H1 (cell line): ENCODE measurements at regions not wholly inside any gene's neighbourhood (a gene's known extent, or its start where the extent isn't known, plus 50 kb on each side); places are given as distances from the start of the nearest gene placed in this dataset.

Experiments used
- CTCF ChIA-PET: fragments of 300-600 bp; sonication (Branson Sonifier 250); formaldehyde crosslinking; loops from one replicate; lab custom pipeline; 2021; ENCODE audit not compliant: partially characterized antibody; lab: Charles Lee
- POLR2A ChIA-PET: fragments of 300-600 bp; sonication (Branson Sonifier 250); formaldehyde crosslinking; loops from one replicate; lab custom pipeline; 2021; ENCODE audit warnings: inconsistent platforms; ENCODE audit not compliant: partially characterized antibody; lab: Charles Lee
- DNase-seq, 2 experiments: peaks; one replicate each; pipeline versions ENCODE4 v3.0.0 to v3.0.0-alpha.2; 2010 to 2022; ENCODE audit warnings: low spot score in 2 of 2, low read depth in 1 of 2, mixed read lengths in 1 of 2
- FAIRE-seq: peaks from 2 replicates; lab custom pipeline; 2011; peaks lifted over from hg19 to GRCh38; lab: Jason Lieb, UNC
- H2AFZ ChIP-seq: 2 replicates; pipeline ENCODE4 v1.8.1; 2012; ENCODE audit warnings: low read length, inconsistent platforms
- H2AK5ac ChIP-seq: 2 replicates; pipeline ENCODE4 v1.6.1; 2013; ENCODE audit warnings: low read depth, low read length
- H2BK120ac ChIP-seq: replicated peaks from 2 replicates; pipeline ENCODE3; 2013; ENCODE audit warnings: low read depth, low read length, inconsistent platforms
- H2BK12ac ChIP-seq: 2 replicates; pipeline ENCODE4 v1.6.1; 2013; ENCODE audit warnings: low read depth, low read length
- H2BK15ac ChIP-seq: 2 replicates; pipeline ENCODE4 v1.6.1; 2013; ENCODE audit warnings: low read length
- H2BK20ac ChIP-seq: 2 replicates; pipeline ENCODE4 v1.6.1; 2013; ENCODE audit warnings: low read length
- H2BK5ac ChIP-seq: 2 replicates; pipeline ENCODE4 v1.6.1; 2013; ENCODE audit warnings: low read depth, low read length
- H3K14ac ChIP-seq: 2 replicates; pipeline ENCODE4 v1.6.1; 2013; ENCODE audit warnings: inconsistent platforms; ENCODE audit not compliant: insufficient read length
- H3K18ac ChIP-seq: 2 replicates; pipeline ENCODE4 v1.6.1; 2013; ENCODE audit warnings: low read length; ENCODE audit errors: extremely low read depth
- H3K23ac ChIP-seq: 2 replicates; pipeline ENCODE4 v1.6.1; 2013; ENCODE audit warnings: inconsistent platforms; ENCODE audit not compliant: insufficient read length
- H3K23me2 ChIP-seq: 2 replicates; pipeline ENCODE4 v1.6.1; 2013; ENCODE audit warnings: low read depth, low read length
- H3K27ac ChIP-seq: 2 replicates; pipeline ENCODE4 v1.6.1; 2011; ENCODE audit warnings: low read depth, low read length, inconsistent platforms
- H3K27me3 ChIP-seq, 4 experiments: replicated peaks in 1 of 4; 1 replicate in 1 of 4; 2 replicates in 3 of 4; pipeline versions ENCODE4 v1.6.1 to v1.8.1; 2011 to 2013; ENCODE audit warnings: low read length in 3 of 4, mild to moderate bottlenecking in 3 of 4, inconsistent platforms in 2 of 4, mixed read lengths in 2 of 4, moderate library complexity in 1 of 4; ENCODE audit not compliant: control insufficient read depth in 3 of 4, insufficient read depth in 3 of 4; ENCODE audit errors: extremely low read depth in 1 of 4
- H3K36me3 ChIP-seq, 4 experiments: 2 replicates each; pipeline versions ENCODE4 v1.6.1 to v1.8.1; 2011 to 2013; ENCODE audit warnings: mild to moderate bottlenecking in 4 of 4, low read length in 3 of 4, moderate library complexity in 2 of 4, control low read depth in 1 of 4, inconsistent platforms in 1 of 4; ENCODE audit not compliant: insufficient read depth in 4 of 4, control insufficient read depth in 2 of 4
- H3K4ac ChIP-seq: replicated peaks from 2 replicates; pipeline ENCODE3; 2013; ENCODE audit warnings: low read length, low read depth, mixed read lengths, inconsistent platforms; ENCODE audit not compliant: insufficient read length
- H3K4me1 ChIP-seq, 4 experiments: replicated peaks in 1 of 4; 1 replicate in 1 of 4; 2 replicates in 3 of 4; pipeline versions ENCODE4 v1.6.1 to v1.8.1; 2011 to 2013; ENCODE audit warnings: low read length in 3 of 4, inconsistent platforms in 2 of 4, mixed read lengths in 1 of 4; ENCODE audit not compliant: insufficient read depth in 4 of 4, control insufficient read depth in 3 of 4
- H3K4me2 ChIP-seq, 2 experiments: 2 replicates each; pipeline versions ENCODE4 v1.6.1 to v1.8.1; 2011 to 2013; ENCODE audit warnings: low read depth in 2 of 2, low read length in 2 of 2, control low read depth in 1 of 2, inconsistent platforms in 1 of 2, mild to moderate bottlenecking in 1 of 2; ENCODE audit not compliant: insufficient read depth in 1 of 2
- H3K4me3 ChIP-seq, 4 experiments: fragments of 200-600, 300-600 bp in 1 of 4; sonication (generic), shearing (Covaris generic), sonication (Bioruptor Twin) in 1 of 4; 2 replicates each; pipeline versions ENCODE4 v1.5.1 to v1.8.1; 2011 to 2016; ENCODE audit warnings: low read length in 4 of 4, low read depth in 3 of 4, control low read depth in 2 of 4, inconsistent platforms in 2 of 4, mild to moderate bottlenecking in 2 of 4, mixed read lengths in 1 of 4, moderate library complexity in 1 of 4; ENCODE audit not compliant: insufficient read depth in 2 of 4; ENCODE audit errors: extremely low read depth in 1 of 4
- H3K56ac ChIP-seq: replicated peaks from 2 replicates; pipeline ENCODE3; 2013; ENCODE audit warnings: low read depth, mild to moderate bottlenecking, mixed read lengths, low read length, inconsistent platforms; ENCODE audit not compliant: insufficient read length
- H3K79me1 ChIP-seq: 2 replicates; pipeline ENCODE4 v1.6.1; 2013; ENCODE audit warnings: low read depth, low read length, control low read depth
- H3K79me2 ChIP-seq, 2 experiments: 2 replicates each; pipeline versions ENCODE4 v1.6.1 to v1.8.1; 2012 to 2013; ENCODE audit warnings: low read length in 2 of 2, mild to moderate bottlenecking in 2 of 2, inconsistent platforms in 1 of 2; ENCODE audit not compliant: insufficient read depth in 2 of 2, control insufficient read depth in 1 of 2
- H3K9ac ChIP-seq, 4 experiments: replicated peaks in 1 of 4; 1 replicate in 1 of 4; 2 replicates in 3 of 4; pipeline versions ENCODE4 v1.6.1 to v1.8.1; 2011 to 2013; ENCODE audit warnings: low read depth in 3 of 4, low read length in 3 of 4, control low read depth in 2 of 4, mild to moderate bottlenecking in 2 of 4, moderate library complexity in 2 of 4, inconsistent platforms in 1 of 4; ENCODE audit errors: extremely low read depth in 1 of 4
- H3K9me3 ChIP-seq, 2 experiments: 2 replicates each; pipeline versions ENCODE4 v1.6.1 to v1.8.1; 2012 to 2013; ENCODE audit warnings: mild to moderate bottlenecking in 2 of 2, moderate library complexity in 2 of 2, control low read depth in 1 of 2, inconsistent platforms in 1 of 2, low read depth in 1 of 2, low read length in 1 of 2, mixed read lengths in 1 of 2; ENCODE audit not compliant: insufficient read depth in 2 of 2
- H4K20me1 ChIP-seq, 2 experiments: replicated peaks in 1 of 2; 2 replicates each; pipeline versions ENCODE3 to v1.8.1; 2011 to 2013; ENCODE audit warnings: inconsistent platforms in 2 of 2, low read length in 2 of 2, mild to moderate bottlenecking in 1 of 2; ENCODE audit not compliant: insufficient read depth in 2 of 2, control insufficient read depth in 1 of 2
- H4K5ac ChIP-seq: 2 replicates; pipeline ENCODE4 v1.6.1; 2013; ENCODE audit warnings: low read length, low read depth, mixed read lengths, inconsistent platforms; ENCODE audit not compliant: insufficient read length
- H4K8ac ChIP-seq: 2 replicates; pipeline ENCODE4 v1.8.0; 2013; ENCODE audit warnings: mild to moderate bottlenecking, moderate library complexity, low read length, inconsistent platforms; ENCODE audit not compliant: insufficient read depth; ENCODE audit errors: extremely low read depth
- H4K91ac ChIP-seq: replicated peaks from 2 replicates; pipeline ENCODE3; 2013; ENCODE audit warnings: low read length, mixed read lengths, inconsistent platforms; ENCODE audit not compliant: insufficient read length
- BCL11A ChIP-seq, 2 experiments: IDR thresholded peaks; one replicate each; pipeline ENCODE4 v1.6.1; 2011; ENCODE audit warnings: low read depth in 2 of 2, low read length in 2 of 2, mild to moderate bottlenecking in 2 of 2
- JUND ChIP-seq: IDR thresholded peaks from 2 replicates; pipeline ENCODE4 v1.6.1; 2011; ENCODE audit warnings: mild to moderate bottlenecking, improper control_type of control experiment, low read length
- KDM4A ChIP-seq: IDR thresholded peaks from one replicate; pipeline ENCODE4 v1.7.1; 2012; ENCODE audit warnings: low read depth, mild to moderate bottlenecking, moderate library complexity, low read length, inconsistent platforms; ENCODE audit not compliant: severe bottlenecking
- MAFK ChIP-seq: IDR thresholded peaks from 2 replicates; pipeline ENCODE4 v1.6.1; 2012; ENCODE audit warnings: low read depth, mild to moderate bottlenecking, improper control_type of control experiment, low read length
- NANOG ChIP-seq: IDR thresholded peaks from 2 replicates; pipeline ENCODE4 v1.6.1; 2011; ENCODE audit warnings: low read length, low read depth, mild to moderate bottlenecking, inconsistent platforms; ENCODE audit not compliant: insufficient read depth, poor library complexity, severe bottlenecking
- POU5F1 ChIP-seq: IDR thresholded peaks from 2 replicates; pipeline ENCODE4 v1.6.1; 2011; ENCODE audit warnings: low read depth, mild to moderate bottlenecking, low read length, moderate library complexity
- RNF2 ChIP-seq: fragments of 200-900, 300-1000 bp; sonication (generic); IDR thresholded peaks from 2 replicates; pipeline ENCODE4 v1.7.1; 2016; ENCODE audit warnings: borderline replicate concordance, low read depth, mild to moderate bottlenecking, antibody characterized with exemption, low read length; ENCODE audit not compliant: poor library complexity, severe bottlenecking; ENCODE audit errors: missing control alignments
- SAP30 ChIP-seq: fragments of 300-600 bp; sonication (generic); IDR thresholded peaks from 2 replicates; pipeline ENCODE4 v1.7.1; 2012; ENCODE audit warnings: low read length, moderate library complexity, mild to moderate bottlenecking, inconsistent platforms; ENCODE audit not compliant: insufficient read depth, insufficient replicate concordance
- SIX5 ChIP-seq: IDR thresholded peaks from 2 replicates; pipeline ENCODE4 v1.6.1; 2011; ENCODE audit warnings: mild to moderate bottlenecking, low read depth, low read length
- TCF12 ChIP-seq: IDR thresholded peaks from 2 replicates; pipeline ENCODE4 v1.6.1; 2011; ENCODE audit warnings: low read depth, mild to moderate bottlenecking, low read length
- WGBS, 2 experiments: shearing (Covaris generic) in 1 of 2; methylation state at CpG; one replicate each; pipeline versions ENCODE4 v1.1.6 to v1.1.7; 2013 to 2015; ENCODE audit warnings: low lambda C conversion rate in 2 of 2, mixed read lengths in 2 of 2, inconsistent platforms in 1 of 2, low coverage in 1 of 2, missing lambda C conversion rate in 1 of 2; ENCODE audit not compliant: insufficient replicate concordance in 2 of 2, insufficient coverage in 1 of 2, insufficient read length in 1 of 2; ENCODE audit errors: extremely low coverage in 1 of 2, missing lambda C conversion rate in 1 of 2; 5-methylcytosine and 5-hydroxymethylcytosine counted together
- TF ChIP-seq, protein P1 (sequence below), 3 experiments: IDR thresholded peaks; 1 replicate in 2 of 3; 2 replicates in 1 of 3; pipeline versions ENCODE4 v1.5.1 to v1.6.1; 2011; ENCODE audit warnings: low read length in 3 of 3, mild to moderate bottlenecking in 3 of 3, inconsistent platforms in 2 of 3, low read depth in 1 of 3, moderate library complexity in 1 of 3; ENCODE audit not compliant: insufficient read depth in 1 of 3; ENCODE audit errors: control extremely low read depth in 1 of 3

GRCh38 chr5:106966686-106967315 lies 703.9 kb downstream of the EFNA5 start:
- no peak for FAIRE-seq
- Histone ChIP-seq H2BK12ac (no peak overlapping the region), H3K23ac (no peak overlapping the region), H3K18ac (no peak overlapping the region), H3K79me2 (no peaks in the 10 kb centered on the region), H3K79me1 (no peaks in the 10 kb centered on the region), H3K27me3 (no peaks in the 10 kb centered on the region), H4K20me1 (no peaks in the 10 kb centered on the region), H2AK5ac (no peak overlapping the region), H2BK5ac (no peak overlapping the region), H3K23me2 (no peaks in the 10 kb centered on the region), H3K56ac (no peak overlapping the region), H4K8ac (no peak overlapping the region), H2AFZ (no peak overlapping the region), H3K36me3 (peaks cover 0 to 6% (median 0%) of the 10 kb centered on the region in 4 experiments; a peak in 3 of 8 replicates), H3K9me3 (no peaks in the 10 kb centered on the region), H3K4me1 (no peaks in the 10 kb centered on the region; a peak in 1 of 7 replicates), H3K9ac (no peak overlapping the region), H2BK120ac (no peak overlapping the region), H4K5ac (no peak overlapping the region), H4K91ac (no peak overlapping the region), H3K27ac (no peak overlapping the region), H3K4me3 (no peak overlapping the region), H3K14ac (no peak overlapping the region), H2BK15ac (no peak overlapping the region), H3K4me2 (no peak overlapping the region), H2BK20ac (no peak overlapping the region), H3K4ac (no peak overlapping the region)
- WGBS, 2 experiments = 88% methylated on average over 4 of the region's 4 CpGs; no CpG with 5 or more reads in 1 of the 2 experiments
- TF ChIP-seq TCF12 = no peak
- TF ChIP-seq, protein P1, sequence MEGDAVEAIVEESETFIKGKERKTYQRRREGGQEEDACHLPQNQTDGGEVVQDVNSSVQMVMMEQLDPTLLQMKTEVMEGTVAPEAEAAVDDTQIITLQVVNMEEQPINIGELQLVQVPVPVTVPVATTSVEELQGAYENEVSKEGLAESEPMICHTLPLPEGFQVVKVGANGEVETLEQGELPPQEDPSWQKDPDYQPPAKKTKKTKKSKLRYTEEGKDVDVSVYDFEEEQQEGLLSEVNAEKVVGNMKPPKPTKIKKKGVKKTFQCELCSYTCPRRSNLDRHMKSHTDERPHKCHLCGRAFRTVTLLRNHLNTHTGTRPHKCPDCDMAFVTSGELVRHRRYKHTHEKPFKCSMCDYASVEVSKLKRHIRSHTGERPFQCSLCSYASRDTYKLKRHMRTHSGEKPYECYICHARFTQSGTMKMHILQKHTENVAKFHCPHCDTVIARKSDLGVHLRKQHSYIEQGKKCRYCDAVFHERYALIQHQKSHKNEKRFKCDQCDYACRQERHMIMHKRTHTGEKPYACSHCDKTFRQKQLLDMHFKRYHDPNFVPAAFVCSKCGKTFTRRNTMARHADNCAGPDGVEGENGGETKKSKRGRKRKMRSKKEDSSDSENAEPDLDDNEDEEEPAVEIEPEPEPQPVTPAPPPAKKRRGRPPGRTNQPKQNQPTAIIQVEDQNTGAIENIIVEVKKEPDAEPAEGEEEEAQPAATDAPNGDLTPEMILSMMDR (IDR thresholded peaks at IDR 0.05; ENCODE audit: control extremely low read depth in 1 of 3, insufficient read depth in 1 of 3, low read depth in 1 of 3, low read length in 3 of 3) = no peak
- no peak for TF ChIP-seq RNF2
- TF ChIP-seq KDM4A = no peak
- TF ChIP-seq POU5F1 = no peak
- no peak for TF ChIP-seq BCL11A (IDR thresholded peaks at IDR 0.05; ENCODE audit: low read depth in 2 of 2, low read length in 2 of 2)
- no peak for TF ChIP-seq JUND
- no peak for TF ChIP-seq SAP30
- TF ChIP-seq MAFK = no peak
- TF ChIP-seq SIX5 = no peak
- no peak for TF ChIP-seq NANOG
- POLR2A ChIA-PET = no interaction called here
- no peak for DNase-seq
- CTCF ChIA-PET = no interaction called here
